B cell (primary cell): ENCODE measurements at regions not wholly inside any gene's neighbourhood (a gene's known extent, or its start where the extent isn't known, plus 50 kb on each side); places are given as distances from the start of the nearest gene placed in this dataset.

Experiments
- ATAC-seq: fragments of 200-7000 bp; cut with Tn5 transposase; one replicate; pipeline ENCODE4 v1.10.0; 2021; ENCODE audit warnings: low read depth, mild to moderate bottlenecking, moderate number of reproducible peaks, moderate library complexity
- CTCF ChIA-PET: fragments of 350-600 bp; sonication (Branson Sonifier 250); formaldehyde crosslinking; loops from one replicate; lab custom pipeline; 2021; ENCODE audit warnings: antibody characterized with exemption, inconsistent platforms; lab: Charles Lee
- POLR2A ChIA-PET: fragments of 350-600 bp; sonication (Branson Sonifier 250); formaldehyde crosslinking; loops from one replicate; lab custom pipeline; 2021; ENCODE audit warnings: antibody characterized with exemption; lab: Charles Lee
- DNase-seq: peaks from one replicate; pipeline ENCODE4 v3.0.0; 2013
- H2AFZ ChIP-seq: 2 replicates; pipeline ENCODE4 v1.6.1; 2012; ENCODE audit warnings: mild to moderate bottlenecking, low read depth, low read length; ENCODE audit not compliant: insufficient read depth, poor library complexity, severe bottlenecking
- H3K27ac ChIP-seq, 2 donors: 1 replicate in 1 of 2; 2 replicates in 1 of 2; pipeline ENCODE4 v1.5.1; 2012 to 2013; ENCODE audit warnings: low read length in 2 of 2, mild to moderate bottlenecking in 2 of 2, moderate library complexity in 1 of 2
- H3K27me3 ChIP-seq, 4 experiments: fragments of 200-600 bp in 1 of 4; sonication (generic) in 1 of 4; replicated peaks in 1 of 4; 1 replicate in 2 of 4; 2 replicates in 2 of 4; pipeline versions ENCODE4 v1.6.1 to v1.7.0; 2013 to 2016; ENCODE audit warnings: low read length in 3 of 4, mild to moderate bottlenecking in 2 of 4, mixed read lengths in 1 of 4, moderate library complexity in 1 of 4; ENCODE audit not compliant: insufficient read depth in 4 of 4, control insufficient read depth in 3 of 4; ENCODE audit errors: control extremely low read depth in 1 of 4
- H3K36me3 ChIP-seq, 2 experiments: replicated peaks in 1 of 2; 1 replicate in 1 of 2; 2 replicates in 1 of 2; pipeline versions ENCODE4 v1.6.1 to v1.7.1; 2013; ENCODE audit warnings: low read length in 1 of 2; ENCODE audit not compliant: insufficient read depth in 2 of 2, control insufficient read depth in 1 of 2; ENCODE audit errors: control extremely low read depth in 1 of 2, extremely low read depth in 1 of 2
- H3K4me1 ChIP-seq, 2 donors: fragments of 200-600 bp in 1 of 2; sonication (generic) in 1 of 2; 1 replicate in 1 of 2; 2 replicates in 1 of 2; pipeline versions ENCODE4 v1.5.1 to v1.6.1; 2013 to 2017; ENCODE audit warnings: low read length in 2 of 2; ENCODE audit not compliant: control insufficient read depth in 2 of 2, insufficient read depth in 2 of 2
- H3K4me2 ChIP-seq: replicated peaks from 2 replicates; pipeline ENCODE3; 2012; ENCODE audit warnings: mild to moderate bottlenecking, low read depth, low read length; ENCODE audit not compliant: poor library complexity, severe bottlenecking
- H3K4me3 ChIP-seq, 5 experiments: fragments of 200-600 bp in 1 of 5; sonication (generic) in 1 of 5; 1 replicate in 3 of 5; 2 replicates in 2 of 5; pipeline versions ENCODE4 v1.5.1 to v1.7.0; 2011 to 2016; ENCODE audit warnings: low read length in 4 of 5, mild to moderate bottlenecking in 4 of 5, low read depth in 2 of 5, control low read depth in 1 of 5, moderate library complexity in 1 of 5; ENCODE audit not compliant: insufficient read depth in 1 of 5; ENCODE audit errors: control extremely low read depth in 1 of 5, extremely low read depth in 1 of 5
- H3K79me2 ChIP-seq: fragments of 200-600 bp; sonication (generic); one replicate; pipeline ENCODE4 v1.6.0; 2016; ENCODE audit warnings: low read length; ENCODE audit not compliant: control insufficient read depth, insufficient read depth
- H3K9ac ChIP-seq: fragments of 200-600 bp; sonication (generic); 2 replicates; pipeline ENCODE4 v1.6.1; 2017; ENCODE audit warnings: mild to moderate bottlenecking, low read length, moderate library complexity
- H3K9me3 ChIP-seq, 3 donors: one replicate each; pipeline versions ENCODE4 v1.6.1 to v1.7.1; 2013; ENCODE audit warnings: low read length in 2 of 3; ENCODE audit not compliant: control insufficient read depth in 2 of 3, insufficient read depth in 1 of 3; ENCODE audit errors: control extremely low read depth in 1 of 3
- H4K20me1 ChIP-seq: 2 replicates; pipeline ENCODE4 v1.6.0; 2012; ENCODE audit warnings: mild to moderate bottlenecking, low read length; ENCODE audit not compliant: insufficient read depth, control insufficient read depth, poor library complexity, severe bottlenecking
- H3K27ac Mint-ChIP-seq: one replicate; pipeline ENCODE4 v1.8.0; 2021; ENCODE audit warnings: mixed read lengths
- H3K27me3 Mint-ChIP-seq: one replicate; pipeline ENCODE4 v1.8.0; 2021; ENCODE audit warnings: mixed read lengths
- H3K4me1 Mint-ChIP-seq: one replicate; pipeline ENCODE4 v1.8.0; 2021; ENCODE audit warnings: mixed read lengths
- H3K4me3 Mint-ChIP-seq: one replicate; pipeline ENCODE4 v1.8.0; 2021; ENCODE audit warnings: mixed read lengths
- H3K9me3 Mint-ChIP-seq: one replicate; pipeline ENCODE4 v1.8.0; 2022; ENCODE audit warnings: mixed read lengths; ENCODE audit not compliant: insufficient read depth
- EZH2 ChIP-seq: IDR thresholded peaks from 2 replicates; pipeline ENCODE4 v1.6.1; 2012; ENCODE audit warnings: borderline replicate concordance, low read depth, mild to moderate bottlenecking, moderate library complexity, low read length; ENCODE audit not compliant: insufficient read depth, poor library complexity, severe bottlenecking
- WGBS: methylation state at CpG from one replicate; pipeline ENCODE4 v1.1.5; 2013; ENCODE audit warnings: missing lambda C conversion rate; ENCODE audit not compliant: insufficient coverage; 5-methylcytosine and 5-hydroxymethylcytosine counted together
- intact Hi-C: fragments of 100-400 bp; cut with micrococcal nuclease; formaldehyde crosslinking; loops from one replicate; pipeline ENCODE4 v1.10.0; 2022
- TF ChIP-seq, protein P1 (sequence below): fragments of 200-600 bp; IDR thresholded peaks from one replicate; pipeline ENCODE4 v1.8.0; 2022; ENCODE audit warnings: antibody characterized with exemption, mild to moderate bottlenecking

- TF ChIP-seq, protein P1, sequence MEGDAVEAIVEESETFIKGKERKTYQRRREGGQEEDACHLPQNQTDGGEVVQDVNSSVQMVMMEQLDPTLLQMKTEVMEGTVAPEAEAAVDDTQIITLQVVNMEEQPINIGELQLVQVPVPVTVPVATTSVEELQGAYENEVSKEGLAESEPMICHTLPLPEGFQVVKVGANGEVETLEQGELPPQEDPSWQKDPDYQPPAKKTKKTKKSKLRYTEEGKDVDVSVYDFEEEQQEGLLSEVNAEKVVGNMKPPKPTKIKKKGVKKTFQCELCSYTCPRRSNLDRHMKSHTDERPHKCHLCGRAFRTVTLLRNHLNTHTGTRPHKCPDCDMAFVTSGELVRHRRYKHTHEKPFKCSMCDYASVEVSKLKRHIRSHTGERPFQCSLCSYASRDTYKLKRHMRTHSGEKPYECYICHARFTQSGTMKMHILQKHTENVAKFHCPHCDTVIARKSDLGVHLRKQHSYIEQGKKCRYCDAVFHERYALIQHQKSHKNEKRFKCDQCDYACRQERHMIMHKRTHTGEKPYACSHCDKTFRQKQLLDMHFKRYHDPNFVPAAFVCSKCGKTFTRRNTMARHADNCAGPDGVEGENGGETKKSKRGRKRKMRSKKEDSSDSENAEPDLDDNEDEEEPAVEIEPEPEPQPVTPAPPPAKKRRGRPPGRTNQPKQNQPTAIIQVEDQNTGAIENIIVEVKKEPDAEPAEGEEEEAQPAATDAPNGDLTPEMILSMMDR, result no peak
- TF ChIP-seq EZH2, result no peak
- Histone ChIP-seq H3K4me1 (no peaks in the 10 kb centered on the region), H4K20me1 (no peaks in the 10 kb centered on the region), H3K4me2 (no peak overlapping the region), H2AFZ (no peak overlapping the region), H3K27ac (no peak overlapping the region), H3K9me3 (peaks cover 0 to 1% (median 0%) of the 10 kb centered on the region in 3 donors), H3K36me3 (no peaks in the 10 kb centered on the region), H3K4me3 (no peak overlapping the region), H3K27me3 (peaks cover 0 to 27% (median 2%) of the 10 kb centered on the region in 4 experiments), H3K9ac (no peak overlapping the region), H3K79me2 (no peaks in the 10 kb centered on the region)
- H3K4me1 Mint-ChIP-seq, result no peaks in the 10 kb centered on the region
- ATAC-seq (no peak), DNase-seq (no peak)
- 92% methylated on average over 4 of the region's 7 CpGs for whole genome bisulfite sequencing
- H3K27me3 Mint-ChIP-seq, result peaks cover 25% of the 10 kb centered on the region
- POLR2A ChIA-PET, result no interaction called here
- H3K27ac Mint-ChIP-seq, result no peak overlapping the region
- intact Hi-C loops, result loop anchor here (10.0 kb wide), 1 partner anchor 931 kb away; no protein-coding TSS in a partner anchor
- no peaks in the 10 kb centered on the region for H3K9me3 Mint-ChIP-seq
- H3K4me3 Mint-ChIP-seq, result no peak overlapping the region
- CTCF ChIA-PET, result no interaction called here
These were observed 143.3 kb downstream of the DICER1 start for GRCh38 chr14:95014036-95014435.

- ChIA-PET CTCF (no interaction called here), POLR2A (no interaction called here)
- Histone ChIP-seq H4K20me1 (no peaks in the 10 kb centered on the region), H3K9me3 (peaks cover 0 to 1% (median 0%) of the 10 kb centered on the region in 3 donors), H3K4me3 (no peak overlapping the region), H2AFZ (no peak overlapping the region), H3K79me2 (no peaks in the 10 kb centered on the region), H3K36me3 (no peaks in the 10 kb centered on the region), H3K27ac (no peak overlapping the region), H3K4me1 (no peaks in the 10 kb centered on the region), H3K9ac (no peak overlapping the region), H3K4me2 (no peak overlapping the region), H3K27me3 (peaks cover 0 to 37% (median 1%) of the 10 kb centered on the region in 4 experiments)
- ATAC-seq (no peak), DNase-seq (no peak)
- 37% methylated on average over 6 of the region's 16 CpGs for WGBS
- intact Hi-C loops, result loop anchor here (10.0 kb wide), 1 partner anchor 933 kb away; no protein-coding TSS in a partner anchor
- Mint-ChIP-seq H3K4me1 (no peaks in the 10 kb centered on the region), H3K9me3 (no peaks in the 10 kb centered on the region), H3K4me3 (no peak overlapping the region), H3K27me3 (peaks cover 34% of the 10 kb centered on the region), H3K27ac (no peak overlapping the region)
- TF ChIP-seq, protein P1, result no peak
- TF ChIP-seq EZH2, result no peak
These were observed 145.8 kb downstream of the DICER1 start for GRCh38 chr14:95011445-95012006.
